GM06990 (cell line): ENCODE measurements at regions not wholly inside any gene's neighbourhood (a gene's known extent, or its start where the extent isn't known, plus 50 kb on each side); places are given as distances from the start of the nearest gene placed in this dataset.

ENCODE experiments used
- DNase-seq: peaks from one replicate; pipeline ENCODE4 v3.0.0-alpha.2; 2011; ENCODE audit not compliant: insufficient read length; ENCODE audit errors: extremely low read depth
- H3K27me3 ChIP-seq: replicated peaks from 2 replicates; pipeline ENCODE4 v1.6.0; 2011; ENCODE audit warnings: low read length; ENCODE audit not compliant: control insufficient read depth, insufficient read depth
- H3K36me3 ChIP-seq: 2 replicates; pipeline ENCODE4 v1.5.1; 2011; ENCODE audit warnings: low read length; ENCODE audit not compliant: control insufficient read depth, insufficient read depth
- H3K4me3 ChIP-seq: replicated peaks from 2 replicates; pipeline ENCODE4 v1.5.1; 2011; ENCODE audit warnings: low read depth, mild to moderate bottlenecking, control low read depth, low read length
- CTCF ChIP-seq: IDR thresholded peaks from 2 replicates; pipeline ENCODE4 v1.5.1; 2011; ENCODE audit warnings: low read length, control low read depth, mild to moderate bottlenecking, inconsistent platforms; ENCODE audit not compliant: insufficient read depth, poor library complexity, severe bottlenecking

- no peak for DNase-seq
- no peak for TF ChIP-seq CTCF
- Histone ChIP-seq H3K36me3 (no peaks in the 10 kb centered on the region), H3K4me3 (no peak overlapping the region), H3K27me3 (no peaks in the 10 kb centered on the region)
Measured at GRCh38 chr6:154580397-154581135, 70.1 kb upstream of the CNKSR3 start.

DNA sequence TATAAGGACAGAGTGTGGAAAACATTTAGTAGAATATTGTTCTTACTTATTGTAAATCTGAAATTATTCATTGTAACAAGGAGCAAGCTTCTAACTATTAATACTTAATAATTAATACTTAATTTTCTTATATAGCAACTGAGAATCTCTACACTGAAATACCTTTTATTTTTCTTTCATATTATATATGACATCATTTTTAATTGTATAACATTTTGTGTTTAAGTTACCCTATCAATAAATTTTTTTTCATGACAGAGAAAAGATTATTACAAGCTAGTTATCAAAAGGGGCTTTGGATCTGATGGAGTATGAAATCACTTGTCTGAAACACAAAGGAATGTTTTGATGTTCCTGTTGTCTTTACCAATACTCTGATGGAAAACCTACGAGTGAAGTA lies 72.2 kb upstream of the CNKSR3 start:
- Histone ChIP-seq H3K4me3 (no peak overlapping the region), H3K36me3 (no peaks in the 10 kb centered on the region), H3K27me3 (no peaks in the 10 kb centered on the region)
- DNase-seq: no peak
- no peak for TF ChIP-seq CTCF

DNA sequence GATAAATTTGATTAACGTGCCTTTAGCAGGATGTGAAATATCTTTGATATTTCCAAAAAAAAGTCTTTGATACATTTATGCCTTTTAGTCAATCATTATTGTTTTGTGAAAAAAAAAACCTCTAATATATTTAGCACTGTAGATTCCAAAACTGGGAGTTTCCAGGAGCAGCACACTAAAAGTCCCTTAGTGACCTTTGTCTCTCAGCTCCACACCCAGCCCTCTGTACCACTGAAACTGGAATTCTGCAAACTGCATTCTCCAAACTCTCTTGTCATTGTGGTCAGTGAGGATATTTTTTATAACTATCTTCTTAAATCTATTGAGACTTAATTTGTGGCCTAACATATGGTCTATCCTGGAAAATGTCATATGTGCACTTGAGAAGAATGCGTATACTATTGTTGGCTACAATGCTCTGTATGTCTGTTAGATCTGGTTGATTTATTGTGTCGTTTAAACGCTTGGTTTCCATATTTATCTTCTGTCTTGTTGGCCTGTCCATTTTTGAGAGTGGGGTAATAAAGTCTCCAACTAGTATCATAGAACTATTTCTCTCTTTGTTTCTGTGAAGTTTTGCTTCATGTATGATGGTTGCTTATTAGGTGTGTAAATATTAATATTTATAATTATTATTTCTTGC lies 73.2 kb upstream of the CNKSR3 start:
- no peak for DNase-seq

GRCh38 chr6:154590756-154591155 lies 80.3 kb upstream of the CNKSR3 start:
- no peak for DNase-seq
- Histone ChIP-seq H3K27me3 (no peaks in the 10 kb centered on the region), H3K4me3 (no peak overlapping the region), H3K36me3 (no peaks in the 10 kb centered on the region)
- no peak for TF ChIP-seq CTCF

More for the DNA sequence above, 73.2 kb upstream of the CNKSR3 start:
- TF ChIP-seq CTCF: no peak
- no peaks in the 10 kb centered on the region for H3K27me3 ChIP-seq
- H3K4me3 ChIP-seq: no peak overlapping the region
- no peaks in the 10 kb centered on the region for H3K36me3 ChIP-seq

GRCh38 chr6:154591234-154591633 lies 80.7 kb upstream of the CNKSR3 start:
- Histone ChIP-seq H3K4me3 (no peak overlapping the region), H3K27me3 (no peaks in the 10 kb centered on the region), H3K36me3 (no peaks in the 10 kb centered on the region)
- no peak for DNase-seq
- TF ChIP-seq CTCF: no peak
